ENCODE measurements at regions not wholly inside any gene's neighbourhood (a gene's known extent, or its start where the extent isn't known, plus 50 kb on each side); places are given as distances from the start of the nearest gene placed in this dataset.
A peak's percentile ranks its signal among the peaks of the same experiment; 100 is the strongest.
"Not testable (repeated sequence)": the region's sequence is repeated elsewhere in the genome, so short reads cannot be mapped to it uniquely, and the experiment has no call there.

DNA sequence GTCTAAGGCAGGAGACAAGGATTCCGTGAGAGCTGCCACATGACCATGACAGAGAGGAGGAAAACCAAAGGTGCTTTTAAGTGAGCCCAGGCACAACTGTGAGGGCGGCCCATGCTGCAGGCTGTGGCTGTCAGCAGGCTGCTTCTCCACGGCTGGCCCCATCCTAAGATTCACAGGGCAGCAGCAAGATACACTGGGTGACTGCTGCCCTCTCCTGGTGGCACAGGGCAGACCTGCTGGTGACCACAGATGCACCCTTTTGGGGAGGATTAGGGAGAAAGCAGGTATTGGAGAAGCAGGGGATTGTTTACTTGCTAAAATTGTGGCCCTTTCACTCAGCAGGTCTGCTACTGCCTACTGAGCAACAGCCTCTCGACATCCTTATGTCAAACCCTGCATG, 125.4 kb upstream of the ALDH3B2 start:
- H3K9me3 ChIP-seq (ENCODE audit: control insufficient read depth in 4 of 4, low read length in 3 of 4); H3K27ac ChIP-seq (ENCODE audit: low read depth in 1 of 2, low read length in 2 of 2); H3K27me3 ChIP-seq (ENCODE audit: control insufficient read depth in 4 of 4, insufficient read depth in 4 of 4, low read length in 3 of 4); H3K9ac ChIP-seq (ENCODE audit: low read depth in 1 of 2, low read length in 2 of 2); DNase-seq (ENCODE audit: low spot score); H3K36me3 ChIP-seq (ENCODE audit: control insufficient read depth in 4 of 4, insufficient read depth in 3 of 4, low read depth in 1 of 4, low read length in 3 of 4); H3K4me3 ChIP-seq (ENCODE audit: low read depth in 1 of 3, low read length in 3 of 3); H3K4me1 ChIP-seq (ENCODE audit: control insufficient read depth in 4 of 4, insufficient read depth in 4 of 4, low read length in 3 of 4): not testable (repeated sequence)
- TF ChIP-seq, protein P1, sequence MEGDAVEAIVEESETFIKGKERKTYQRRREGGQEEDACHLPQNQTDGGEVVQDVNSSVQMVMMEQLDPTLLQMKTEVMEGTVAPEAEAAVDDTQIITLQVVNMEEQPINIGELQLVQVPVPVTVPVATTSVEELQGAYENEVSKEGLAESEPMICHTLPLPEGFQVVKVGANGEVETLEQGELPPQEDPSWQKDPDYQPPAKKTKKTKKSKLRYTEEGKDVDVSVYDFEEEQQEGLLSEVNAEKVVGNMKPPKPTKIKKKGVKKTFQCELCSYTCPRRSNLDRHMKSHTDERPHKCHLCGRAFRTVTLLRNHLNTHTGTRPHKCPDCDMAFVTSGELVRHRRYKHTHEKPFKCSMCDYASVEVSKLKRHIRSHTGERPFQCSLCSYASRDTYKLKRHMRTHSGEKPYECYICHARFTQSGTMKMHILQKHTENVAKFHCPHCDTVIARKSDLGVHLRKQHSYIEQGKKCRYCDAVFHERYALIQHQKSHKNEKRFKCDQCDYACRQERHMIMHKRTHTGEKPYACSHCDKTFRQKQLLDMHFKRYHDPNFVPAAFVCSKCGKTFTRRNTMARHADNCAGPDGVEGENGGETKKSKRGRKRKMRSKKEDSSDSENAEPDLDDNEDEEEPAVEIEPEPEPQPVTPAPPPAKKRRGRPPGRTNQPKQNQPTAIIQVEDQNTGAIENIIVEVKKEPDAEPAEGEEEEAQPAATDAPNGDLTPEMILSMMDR (IDR thresholded peaks at IDR 0.05; ENCODE audit: low read depth, low read length, missing input control) = peak; percentile 22
- TF ChIP-seq RAD21 (IDR thresholded peaks at IDR 0.05) = peak; percentile 33 to 61
- 30% methylated on average over 4 of the region's 4 CpGs for WGBS

DNA sequence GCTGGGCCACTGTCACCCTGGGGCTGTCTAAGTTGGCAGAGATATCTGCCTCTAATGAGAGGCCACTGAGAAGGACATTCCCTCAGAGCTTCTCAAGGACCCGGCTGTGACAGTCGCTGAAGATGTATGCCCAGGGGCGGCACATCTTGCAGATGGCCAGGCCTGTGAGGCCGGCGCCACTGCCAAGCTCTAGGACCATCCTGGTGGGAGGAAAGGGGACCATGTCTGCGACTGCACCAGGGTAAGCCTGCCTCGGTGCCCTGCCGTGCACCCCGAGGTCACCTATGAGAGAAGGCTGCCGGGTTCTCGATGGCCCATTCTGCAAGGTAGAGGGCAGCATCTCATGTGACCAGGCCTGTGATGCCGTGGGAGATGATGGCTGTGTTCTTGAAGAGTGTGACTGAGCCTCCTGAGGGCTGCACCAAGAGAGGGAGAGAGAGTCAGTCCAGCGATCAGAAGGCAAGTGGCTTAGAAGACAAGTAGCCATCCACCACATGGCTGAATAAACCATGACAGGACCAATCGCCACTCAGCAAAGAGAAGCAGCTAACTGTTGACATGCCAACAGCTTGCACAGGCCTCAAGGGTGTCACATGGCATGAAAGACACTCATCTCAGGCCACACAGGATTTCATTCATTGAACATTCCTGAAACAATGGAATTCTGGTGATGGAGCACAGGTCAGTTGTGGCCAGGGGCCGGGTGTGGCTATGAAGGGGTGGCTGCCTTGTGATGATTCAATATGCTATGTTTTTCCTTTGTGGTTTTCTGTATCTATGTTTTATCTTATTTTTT, 123.5 kb upstream of the ALDH3B2 start:
- WGBS = 90% methylated on average over 15 of the region's 15 CpGs
- DNase-seq (ENCODE audit: low spot score); H3K27ac ChIP-seq (ENCODE audit: low read depth in 1 of 2, low read length in 2 of 2); H3K27me3 ChIP-seq (ENCODE audit: control insufficient read depth in 4 of 4, insufficient read depth in 4 of 4, low read length in 3 of 4); H3K9ac ChIP-seq (ENCODE audit: low read depth in 1 of 2, low read length in 2 of 2); H3K4me3 ChIP-seq (ENCODE audit: low read depth in 1 of 3, low read length in 3 of 3); H3K36me3 ChIP-seq (ENCODE audit: control insufficient read depth in 4 of 4, insufficient read depth in 3 of 4, low read depth in 1 of 4, low read length in 3 of 4); H3K9me3 ChIP-seq (ENCODE audit: control insufficient read depth in 4 of 4, low read length in 3 of 4); H3K4me1 ChIP-seq (ENCODE audit: control insufficient read depth in 4 of 4, insufficient read depth in 4 of 4, low read length in 3 of 4): not testable (repeated sequence)

DNA sequence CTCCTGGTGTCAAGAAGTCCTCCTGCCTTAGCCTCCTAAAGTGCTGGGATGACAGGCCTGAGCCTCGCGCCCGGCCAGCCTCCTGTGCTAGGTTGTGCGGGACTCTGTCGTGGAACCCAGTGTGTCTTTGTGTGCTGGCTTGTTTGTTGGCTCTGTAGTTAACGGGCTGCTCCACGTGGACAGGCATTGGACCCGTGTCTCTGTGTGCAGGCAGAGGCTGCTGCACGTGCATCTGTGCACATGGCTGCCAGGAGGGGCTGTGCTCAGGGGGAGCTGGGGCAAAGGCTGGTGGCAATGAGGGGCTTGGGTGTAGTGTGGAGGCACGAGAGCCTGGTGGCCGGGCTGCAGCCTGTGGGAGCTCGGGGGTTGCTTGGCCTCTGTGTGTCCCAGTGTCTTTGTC, 121.3 kb upstream of the ALDH3B2 start:
- H3K4me1 ChIP-seq (ENCODE audit: control insufficient read depth in 4 of 4, insufficient read depth in 4 of 4, low read length in 3 of 4) = no peaks in the 10 kb centered on the region
- no peak for DNase-seq (ENCODE audit: low spot score)
- H3K27me3 ChIP-seq (ENCODE audit: control insufficient read depth in 4 of 4, insufficient read depth in 4 of 4, low read length in 3 of 4) = no peaks in the 10 kb centered on the region
- no peaks in the 10 kb centered on the region for H3K36me3 ChIP-seq (ENCODE audit: control insufficient read depth in 4 of 4, insufficient read depth in 3 of 4, low read depth in 1 of 4, low read length in 3 of 4)
- TF ChIP-seq GABPA (IDR thresholded peaks at IDR 0.05 in 1 of 2, conservative IDR thresholded peaks at IDR 0.05 in 1 of 2) (no peak), JUND (IDR thresholded peaks at IDR 0.05) (no peak), EGR1 (IDR thresholded peaks at IDR 0.05; ENCODE audit: low read depth in 2 of 2) (no peak), FOXA1 (IDR thresholded peaks at IDR 0.05) (no peak), HNF4A (conservative IDR thresholded peaks at IDR 0.05) (no peak), RAD21 (IDR thresholded peaks at IDR 0.05) (no peak), RXRA (IDR thresholded peaks at IDR 0.05) (no peak), FOXA2 (IDR thresholded peaks at IDR 0.05) (no peak), TAF1 (conservative IDR thresholded peaks at IDR 0.05) (no peak), NR2F2 (IDR thresholded peaks at IDR 0.05) (no peak)
- TF ChIP-seq, protein P2, sequence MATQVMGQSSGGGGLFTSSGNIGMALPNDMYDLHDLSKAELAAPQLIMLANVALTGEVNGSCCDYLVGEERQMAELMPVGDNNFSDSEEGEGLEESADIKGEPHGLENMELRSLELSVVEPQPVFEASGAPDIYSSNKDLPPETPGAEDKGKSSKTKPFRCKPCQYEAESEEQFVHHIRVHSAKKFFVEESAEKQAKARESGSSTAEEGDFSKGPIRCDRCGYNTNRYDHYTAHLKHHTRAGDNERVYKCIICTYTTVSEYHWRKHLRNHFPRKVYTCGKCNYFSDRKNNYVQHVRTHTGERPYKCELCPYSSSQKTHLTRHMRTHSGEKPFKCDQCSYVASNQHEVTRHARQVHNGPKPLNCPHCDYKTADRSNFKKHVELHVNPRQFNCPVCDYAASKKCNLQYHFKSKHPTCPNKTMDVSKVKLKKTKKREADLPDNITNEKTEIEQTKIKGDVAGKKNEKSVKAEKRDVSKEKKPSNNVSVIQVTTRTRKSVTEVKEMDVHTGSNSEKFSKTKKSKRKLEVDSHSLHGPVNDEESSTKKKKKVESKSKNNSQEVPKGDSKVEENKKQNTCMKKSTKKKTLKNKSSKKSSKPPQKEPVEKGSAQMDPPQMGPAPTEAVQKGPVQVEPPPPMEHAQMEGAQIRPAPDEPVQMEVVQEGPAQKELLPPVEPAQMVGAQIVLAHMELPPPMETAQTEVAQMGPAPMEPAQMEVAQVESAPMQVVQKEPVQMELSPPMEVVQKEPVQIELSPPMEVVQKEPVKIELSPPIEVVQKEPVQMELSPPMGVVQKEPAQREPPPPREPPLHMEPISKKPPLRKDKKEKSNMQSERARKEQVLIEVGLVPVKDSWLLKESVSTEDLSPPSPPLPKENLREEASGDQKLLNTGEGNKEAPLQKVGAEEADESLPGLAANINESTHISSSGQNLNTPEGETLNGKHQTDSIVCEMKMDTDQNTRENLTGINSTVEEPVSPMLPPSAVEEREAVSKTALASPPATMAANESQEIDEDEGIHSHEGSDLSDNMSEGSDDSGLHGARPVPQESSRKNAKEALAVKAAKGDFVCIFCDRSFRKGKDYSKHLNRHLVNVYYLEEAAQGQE (IDR thresholded peaks at IDR 0.05) = no peak
- TF ChIP-seq, protein P3, sequence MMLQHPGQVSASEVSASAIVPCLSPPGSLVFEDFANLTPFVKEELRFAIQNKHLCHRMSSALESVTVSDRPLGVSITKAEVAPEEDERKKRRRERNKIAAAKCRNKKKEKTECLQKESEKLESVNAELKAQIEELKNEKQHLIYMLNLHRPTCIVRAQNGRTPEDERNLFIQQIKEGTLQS (IDR thresholded peaks at IDR 0.05) = no peak
- TF ChIP-seq, protein P4, sequence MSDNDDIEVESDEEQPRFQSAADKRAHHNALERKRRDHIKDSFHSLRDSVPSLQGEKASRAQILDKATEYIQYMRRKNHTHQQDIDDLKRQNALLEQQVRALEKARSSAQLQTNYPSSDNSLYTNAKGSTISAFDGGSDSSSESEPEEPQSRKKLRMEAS (IDR thresholded peaks at IDR 0.05) = no peak
- TF ChIP-seq, protein P1 (IDR thresholded peaks at IDR 0.05; ENCODE audit: low read depth, low read length, missing input control) = no peak
- no peaks in the 10 kb centered on the region for H3K9me3 ChIP-seq (ENCODE audit: control insufficient read depth in 4 of 4, low read length in 3 of 4)
- 96% methylated on average over 12 of the region's 12 CpGs for WGBS
- no peak overlapping the region for H3K9ac ChIP-seq (ENCODE audit: low read depth in 1 of 2, low read length in 2 of 2)
- no peak overlapping the region for H3K27ac ChIP-seq (ENCODE audit: low read depth in 1 of 2, low read length in 2 of 2)
- no peak overlapping the region for H3K4me3 ChIP-seq (ENCODE audit: low read depth in 1 of 3, low read length in 3 of 3)

DNA sequence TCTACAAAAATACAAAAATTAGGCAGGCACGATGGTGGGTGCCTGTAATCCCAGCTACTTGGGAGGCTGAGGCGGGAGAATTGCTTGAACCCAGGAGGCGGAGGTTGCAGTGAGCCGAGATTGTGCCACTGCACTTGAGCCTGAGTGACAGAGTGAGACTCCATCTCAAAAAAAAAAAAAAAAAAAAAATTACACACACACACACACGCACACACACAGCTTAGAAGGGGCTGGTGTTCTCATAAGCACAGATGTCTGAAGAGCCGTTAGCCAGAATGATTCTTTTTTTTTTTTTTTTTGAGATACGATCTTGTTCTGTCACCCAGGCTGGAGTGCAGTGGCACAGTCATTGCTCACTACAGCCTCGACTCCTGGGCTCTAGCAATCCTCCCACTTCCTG, 119.3 kb upstream of the ALDH3B2 start:
- H3K27ac ChIP-seq (ENCODE audit: low read depth in 1 of 2, low read length in 2 of 2); H3K9ac ChIP-seq (ENCODE audit: low read depth in 1 of 2, low read length in 2 of 2); H3K27me3 ChIP-seq (ENCODE audit: control insufficient read depth in 4 of 4, insufficient read depth in 4 of 4, low read length in 3 of 4); DNase-seq (ENCODE audit: low spot score); H3K36me3 ChIP-seq (ENCODE audit: control insufficient read depth in 4 of 4, insufficient read depth in 3 of 4, low read depth in 1 of 4, low read length in 3 of 4); H3K9me3 ChIP-seq (ENCODE audit: control insufficient read depth in 4 of 4, low read length in 3 of 4); H3K4me3 ChIP-seq (ENCODE audit: low read depth in 1 of 3, low read length in 3 of 3); H3K4me1 ChIP-seq (ENCODE audit: control insufficient read depth in 4 of 4, insufficient read depth in 4 of 4, low read length in 3 of 4): not testable (repeated sequence)
- 80% methylated on average over 6 of the region's 8 CpGs for WGBS

All from liver (tissue), 8 donors.